ENCODE measurements at regions not wholly inside any gene's neighbourhood (a gene's known extent, or its start where the extent isn't known, plus 50 kb on each side); places are given as distances from the start of the nearest gene placed in this dataset.

GRCh38 chr5:82784521-82784920 lies 292.7 kb downstream of the TMEM167A start:
- Histone ChIP-seq H3K36me3 (ENCODE audit: control insufficient read depth in 3 of 3, insufficient read depth in 3 of 3, low read length in 3 of 3) (no peaks in the 10 kb centered on the region), H3K27ac (ENCODE audit: low read depth, low read length) (no peak overlapping the region), H3K9me3 (ENCODE audit: control insufficient read depth in 3 of 3, low read length in 3 of 3) (no peaks in the 10 kb centered on the region), H3K4me1 (ENCODE audit: control insufficient read depth in 3 of 3, insufficient read depth in 3 of 3, low read length in 3 of 3) (no peaks in the 10 kb centered on the region), H3K4me3 (ENCODE audit: low read length in 3 of 3) (no peak overlapping the region), H3K27me3 (ENCODE audit: control insufficient read depth in 3 of 3, insufficient read depth in 3 of 3, low read length in 3 of 3) (no peaks in the 10 kb centered on the region), H3K9ac (ENCODE audit: low read depth in 1 of 3, low read length in 3 of 3) (no peak overlapping the region)

- H3K36me3 ChIP-seq (ENCODE audit: control insufficient read depth in 3 of 3, insufficient read depth in 3 of 3, low read length in 3 of 3) = no peaks in the 10 kb centered on the region
- H3K4me3 ChIP-seq (ENCODE audit: low read length in 3 of 3) = no peak overlapping the region
- H3K9ac ChIP-seq (ENCODE audit: low read depth in 1 of 3, low read length in 3 of 3) = no peak overlapping the region
- H3K27ac ChIP-seq (ENCODE audit: low read depth, low read length) = no peak overlapping the region
- no peaks in the 10 kb centered on the region for H3K9me3 ChIP-seq (ENCODE audit: control insufficient read depth in 3 of 3, low read length in 3 of 3)
- no peaks in the 10 kb centered on the region for H3K27me3 ChIP-seq (ENCODE audit: control insufficient read depth in 3 of 3, insufficient read depth in 3 of 3, low read length in 3 of 3)
- H3K4me1 ChIP-seq (ENCODE audit: control insufficient read depth in 3 of 3, insufficient read depth in 3 of 3, low read length in 3 of 3) = no peaks in the 10 kb centered on the region
Measured at GRCh38 chr5:82777106-82777505, 300.1 kb downstream of the TMEM167A start.

GRCh38 chr5:82772281-82772680 lies 304.9 kb downstream of the TMEM167A start:
- H3K4me1 ChIP-seq (ENCODE audit: control insufficient read depth in 3 of 3, insufficient read depth in 3 of 3, low read length in 3 of 3) = no peaks in the 10 kb centered on the region
- no peaks in the 10 kb centered on the region for H3K36me3 ChIP-seq (ENCODE audit: control insufficient read depth in 3 of 3, insufficient read depth in 3 of 3, low read length in 3 of 3)
- H3K9me3 ChIP-seq (ENCODE audit: control insufficient read depth in 3 of 3, low read length in 3 of 3) = no peaks in the 10 kb centered on the region
- H3K27ac ChIP-seq (ENCODE audit: low read depth, low read length) = no peak overlapping the region
- no peak overlapping the region for H3K4me3 ChIP-seq (ENCODE audit: low read length in 3 of 3)
- no peak overlapping the region for H3K9ac ChIP-seq (ENCODE audit: low read depth in 1 of 3, low read length in 3 of 3)
- no peaks in the 10 kb centered on the region for H3K27me3 ChIP-seq (ENCODE audit: control insufficient read depth in 3 of 3, insufficient read depth in 3 of 3, low read length in 3 of 3)

- Histone ChIP-seq H3K36me3 (ENCODE audit: control insufficient read depth in 3 of 3, insufficient read depth in 3 of 3, low read length in 3 of 3) (no peaks in the 10 kb centered on the region), H3K27ac (ENCODE audit: low read depth, low read length) (no peak overlapping the region), H3K9me3 (ENCODE audit: control insufficient read depth in 3 of 3, low read length in 3 of 3) (no peaks in the 10 kb centered on the region), H3K4me3 (ENCODE audit: low read length in 3 of 3) (no peak overlapping the region), H3K4me1 (ENCODE audit: control insufficient read depth in 3 of 3, insufficient read depth in 3 of 3, low read length in 3 of 3) (no peaks in the 10 kb centered on the region), H3K9ac (ENCODE audit: low read depth in 1 of 3, low read length in 3 of 3) (no peak overlapping the region), H3K27me3 (ENCODE audit: control insufficient read depth in 3 of 3, insufficient read depth in 3 of 3, low read length in 3 of 3) (no peaks in the 10 kb centered on the region)
Measured at GRCh38 chr5:82766206-82766605, 311.0 kb downstream of the TMEM167A start.

GRCh38 chr5:82765765-82766164 lies 311.4 kb downstream of the TMEM167A start:
- H3K27ac ChIP-seq (ENCODE audit: low read depth, low read length) = no peak overlapping the region
- no peaks in the 10 kb centered on the region for H3K4me1 ChIP-seq (ENCODE audit: control insufficient read depth in 3 of 3, insufficient read depth in 3 of 3, low read length in 3 of 3)
- no peaks in the 10 kb centered on the region for H3K9me3 ChIP-seq (ENCODE audit: control insufficient read depth in 3 of 3, low read length in 3 of 3)
- no peak overlapping the region for H3K4me3 ChIP-seq (ENCODE audit: low read length in 3 of 3)
- H3K36me3 ChIP-seq (ENCODE audit: control insufficient read depth in 3 of 3, insufficient read depth in 3 of 3, low read length in 3 of 3) = no peaks in the 10 kb centered on the region
- no peak overlapping the region for H3K9ac ChIP-seq (ENCODE audit: low read depth in 1 of 3, low read length in 3 of 3)
- H3K27me3 ChIP-seq (ENCODE audit: control insufficient read depth in 3 of 3, insufficient read depth in 3 of 3, low read length in 3 of 3) = no peaks in the 10 kb centered on the region

GRCh38 chr5:82760856-82761255 lies 316.3 kb downstream of the TMEM167A start:
- Histone ChIP-seq H3K4me1 (ENCODE audit: control insufficient read depth in 3 of 3, insufficient read depth in 3 of 3, low read length in 3 of 3) (no peaks in the 10 kb centered on the region), H3K36me3 (ENCODE audit: control insufficient read depth in 3 of 3, insufficient read depth in 3 of 3, low read length in 3 of 3) (no peaks in the 10 kb centered on the region), H3K9me3 (ENCODE audit: control insufficient read depth in 3 of 3, low read length in 3 of 3) (no peaks in the 10 kb centered on the region), H3K9ac (ENCODE audit: low read depth in 1 of 3, low read length in 3 of 3) (no peak overlapping the region), H3K27me3 (ENCODE audit: control insufficient read depth in 3 of 3, insufficient read depth in 3 of 3, low read length in 3 of 3) (no peaks in the 10 kb centered on the region), H3K4me3 (ENCODE audit: low read length in 3 of 3) (no peak overlapping the region), H3K27ac (ENCODE audit: low read depth, low read length) (no peak overlapping the region)

GRCh38 chr5:82758881-82759280 lies 318.3 kb downstream of the TMEM167A start:
- Histone ChIP-seq H3K36me3 (ENCODE audit: control insufficient read depth in 3 of 3, insufficient read depth in 3 of 3, low read length in 3 of 3) (no peaks in the 10 kb centered on the region), H3K4me3 (ENCODE audit: low read length in 3 of 3) (no peak overlapping the region), H3K9me3 (ENCODE audit: control insufficient read depth in 3 of 3, low read length in 3 of 3) (no peaks in the 10 kb centered on the region), H3K4me1 (ENCODE audit: control insufficient read depth in 3 of 3, insufficient read depth in 3 of 3, low read length in 3 of 3) (no peaks in the 10 kb centered on the region), H3K9ac (ENCODE audit: low read depth in 1 of 3, low read length in 3 of 3) (no peak overlapping the region), H3K27ac (ENCODE audit: low read depth, low read length) (no peak overlapping the region), H3K27me3 (ENCODE audit: control insufficient read depth in 3 of 3, insufficient read depth in 3 of 3, low read length in 3 of 3) (no peaks in the 10 kb centered on the region)

GRCh38 chr5:82754759-82755158 lies 322.4 kb downstream of the TMEM167A start:
- no peak overlapping the region for H3K9ac ChIP-seq (ENCODE audit: low read depth in 1 of 3, low read length in 3 of 3)
- H3K27me3 ChIP-seq (ENCODE audit: control insufficient read depth in 3 of 3, insufficient read depth in 3 of 3, low read length in 3 of 3) = no peaks in the 10 kb centered on the region
- no peaks in the 10 kb centered on the region for H3K9me3 ChIP-seq (ENCODE audit: control insufficient read depth in 3 of 3, low read length in 3 of 3)
- no peak overlapping the region for H3K4me3 ChIP-seq (ENCODE audit: low read length in 3 of 3)
- H3K27ac ChIP-seq (ENCODE audit: low read depth, low read length) = no peak overlapping the region
- H3K36me3 ChIP-seq (ENCODE audit: control insufficient read depth in 3 of 3, insufficient read depth in 3 of 3, low read length in 3 of 3) = no peaks in the 10 kb centered on the region
- H3K4me1 ChIP-seq (ENCODE audit: control insufficient read depth in 3 of 3, insufficient read depth in 3 of 3, low read length in 3 of 3) = no peaks in the 10 kb centered on the region

GRCh38 chr5:82754036-82754746 lies 323.0 kb downstream of the TMEM167A start:
- Histone ChIP-seq H3K27me3 (ENCODE audit: control insufficient read depth in 3 of 3, insufficient read depth in 3 of 3, low read length in 3 of 3) (no peaks in the 10 kb centered on the region), H3K4me3 (ENCODE audit: low read length in 3 of 3) (no peak overlapping the region), H3K27ac (ENCODE audit: low read depth, low read length) (no peak overlapping the region), H3K36me3 (ENCODE audit: control insufficient read depth in 3 of 3, insufficient read depth in 3 of 3, low read length in 3 of 3) (no peaks in the 10 kb centered on the region), H3K9me3 (ENCODE audit: control insufficient read depth in 3 of 3, low read length in 3 of 3) (no peaks in the 10 kb centered on the region), H3K9ac (ENCODE audit: low read depth in 1 of 3, low read length in 3 of 3) (no peak overlapping the region), H3K4me1 (ENCODE audit: control insufficient read depth in 3 of 3, insufficient read depth in 3 of 3, low read length in 3 of 3) (no peaks in the 10 kb centered on the region)

- H3K27ac ChIP-seq (ENCODE audit: low read depth, low read length) = no peak overlapping the region
- H3K36me3 ChIP-seq (ENCODE audit: control insufficient read depth in 3 of 3, insufficient read depth in 3 of 3, low read length in 3 of 3) = no peaks in the 10 kb centered on the region
- no peak overlapping the region for H3K4me3 ChIP-seq (ENCODE audit: low read length in 3 of 3)
- H3K27me3 ChIP-seq (ENCODE audit: control insufficient read depth in 3 of 3, insufficient read depth in 3 of 3, low read length in 3 of 3) = no peaks in the 10 kb centered on the region
- no peaks in the 10 kb centered on the region for H3K9me3 ChIP-seq (ENCODE audit: control insufficient read depth in 3 of 3, low read length in 3 of 3)
- H3K9ac ChIP-seq (ENCODE audit: low read depth in 1 of 3, low read length in 3 of 3) = no peak overlapping the region
- no peaks in the 10 kb centered on the region for H3K4me1 ChIP-seq (ENCODE audit: control insufficient read depth in 3 of 3, insufficient read depth in 3 of 3, low read length in 3 of 3)
Measured at GRCh38 chr5:82753374-82753773, 323.8 kb downstream of the TMEM167A start.

Data from skeletal muscle tissue (tissue), 3 donors.